WTC11 (cell line): ENCODE measurements at regions not wholly inside any gene's neighbourhood (a gene's known extent, or its start where the extent isn't known, plus 50 kb on each side); places are given as distances from the start of the nearest gene placed in this dataset.

Source experiments
- ATAC-seq: fragments of 200-7000 bp; cut with Tn5 transposase; 2 replicates; pipeline ENCODE4 v1.10.0; 2021; ENCODE audit warnings: mild to moderate bottlenecking, moderate library complexity
- CTCF ChIA-PET: fragments of 300-600 bp; sonication (Branson Sonifier 250); formaldehyde crosslinking; loops from one replicate; lab custom pipeline; 2021; ENCODE audit warnings: antibody characterized with exemption; lab: Charles Lee
- POLR2A ChIA-PET: fragments of 350-600 bp; sonication (Branson Sonifier 250); formaldehyde crosslinking; loops from one replicate; lab custom pipeline; 2021; ENCODE audit warnings: antibody characterized with exemption; lab: Charles Lee
- DNase-seq: peaks from one replicate; pipeline ENCODE4 v3.0.0; 2021; ENCODE audit warnings: low spot score
- H3K27ac Mint-ChIP-seq: 2 replicates; pipeline ENCODE4 v1.8.0; 2021; ENCODE audit warnings: mixed read lengths
- H3K27me3 Mint-ChIP-seq: 2 replicates; pipeline ENCODE4 v1.8.0; 2021; ENCODE audit warnings: low read depth, mild to moderate bottlenecking, moderate library complexity, mixed read lengths
- H3K36me3 Mint-ChIP-seq: 2 replicates; pipeline ENCODE4 v1.8.0; 2021; ENCODE audit warnings: mixed read lengths
- H3K4me1 Mint-ChIP-seq: 2 replicates; pipeline ENCODE4 v1.8.0; 2022; ENCODE audit warnings: mixed read lengths
- H3K4me3 Mint-ChIP-seq: 2 replicates; pipeline ENCODE4 v1.8.0; 2021; ENCODE audit warnings: mild to moderate bottlenecking, moderate library complexity, mixed read lengths
- H3K9me3 Mint-ChIP-seq: 2 replicates; pipeline ENCODE4 v1.8.0; 2021; ENCODE audit warnings: mixed read lengths
- AFF4 ChIP-seq: sonication (generic); formaldehyde crosslinking; IDR thresholded peaks from 2 replicates; pipeline ENCODE4 v1.8.1; 2023; ENCODE audit warnings: mild to moderate bottlenecking, missing genetic modification reagents, borderline replicate concordance
- CTCF ChIP-seq: fragments of 200-600 bp; IDR thresholded peaks from 2 replicates; pipeline ENCODE4 v1.8.0; 2022; ENCODE audit warnings: antibody characterized with exemption
- ELF4 ChIP-seq: sonication (generic); formaldehyde crosslinking; IDR thresholded peaks from 2 replicates; pipeline ENCODE4 v1.8.1; 2022; ENCODE audit warnings: low read depth, mild to moderate bottlenecking, moderate library complexity, missing genetic modification reagents
- ESRRA ChIP-seq: sonication (generic); formaldehyde crosslinking; IDR thresholded peaks from 2 replicates; pipeline ENCODE4 v1.8.1; 2022; ENCODE audit warnings: mild to moderate bottlenecking, missing genetic modification reagents, borderline replicate concordance
- FOXJ3 ChIP-seq: sonication (generic); formaldehyde crosslinking; IDR thresholded peaks from 2 replicates; pipeline ENCODE4 v1.9.0; 2021; ENCODE audit warnings: missing genetic modification reagents, mild to moderate bottlenecking, borderline replicate concordance
- FOXK1 ChIP-seq: sonication (generic); formaldehyde crosslinking; IDR thresholded peaks from 2 replicates; pipeline ENCODE4 v1.8.0; 2022; ENCODE audit warnings: mild to moderate bottlenecking, moderate library complexity, missing genetic modification reagents
- JAZF1 ChIP-seq: fragments of 250-450 bp; sonication (Bioruptor Pico); IDR thresholded peaks from 2 replicates; pipeline ENCODE4 v1.9.0; 2021; ENCODE audit warnings: moderate library complexity, mild to moderate bottlenecking, inconsistent platforms
- MLX ChIP-seq: sonication (generic); formaldehyde crosslinking; IDR thresholded peaks from 2 replicates; pipeline ENCODE4 v1.8.1; 2023; ENCODE audit warnings: mild to moderate bottlenecking, missing genetic modification reagents, moderate library complexity
- NR2C2 ChIP-seq: sonication (generic); formaldehyde crosslinking; IDR thresholded peaks from 2 replicates; pipeline ENCODE4 v1.8.0; 2022; ENCODE audit warnings: mild to moderate bottlenecking, missing genetic modification reagents
- NR3C1 ChIP-seq: sonication (generic); formaldehyde crosslinking; conservative IDR thresholded peaks from 2 replicates; pipeline ENCODE4 v1.8.1; 2023; ENCODE audit warnings: low read depth, mild to moderate bottlenecking, missing genetic modification reagents
- PREB ChIP-seq: sonication (generic); formaldehyde crosslinking; IDR thresholded peaks from 2 replicates; pipeline ENCODE4 v1.8.1; 2022; ENCODE audit warnings: mild to moderate bottlenecking, missing genetic modification reagents, moderate library complexity, borderline replicate concordance
- SMAD3 ChIP-seq: sonication (generic); formaldehyde crosslinking; IDR thresholded peaks from 2 replicates; pipeline ENCODE4 v1.8.0; 2022; ENCODE audit warnings: missing genetic modification reagents, mild to moderate bottlenecking, borderline replicate concordance
- TCF7 ChIP-seq: sonication (generic); formaldehyde crosslinking; IDR thresholded peaks from 2 replicates; pipeline ENCODE4 v1.8.0; 2022; ENCODE audit warnings: mild to moderate bottlenecking, low read depth, missing genetic modification reagents, moderate library complexity
- ZNF121 ChIP-seq: sonication (generic); formaldehyde crosslinking; IDR thresholded peaks from 2 replicates; pipeline ENCODE4 v1.8.0; 2023; ENCODE audit warnings: missing genetic modification reagents
- ZNF281 ChIP-seq: sonication (generic); formaldehyde crosslinking; IDR thresholded peaks from 2 replicates; pipeline ENCODE4 v1.8.0; 2023; ENCODE audit warnings: mild to moderate bottlenecking, missing genetic modification reagents
- ZNF423 ChIP-seq: fragments of 250-450 bp; sonication (Bioruptor Pico); IDR thresholded peaks from 2 replicates; pipeline ENCODE4 v2.1.2; 2022; ENCODE audit warnings: mild to moderate bottlenecking, moderate library complexity
- TF ChIP-seq, protein P1 (sequence below): sonication (generic); formaldehyde crosslinking; IDR thresholded peaks from 2 replicates; pipeline ENCODE4 v1.8.1; 2022; ENCODE audit warnings: low read depth, mild to moderate bottlenecking, moderate library complexity, missing genetic modification reagents, borderline replicate concordance
- TF ChIP-seq, protein P2 (sequence below): fragments of 250-450 bp; sonication (Bioruptor Pico); IDR thresholded peaks from 2 replicates; pipeline ENCODE4 v1.9.0; 2021; ENCODE audit warnings: mild to moderate bottlenecking
- TF ChIP-seq, protein P3 (sequence below): sonication (generic); formaldehyde crosslinking; IDR thresholded peaks from 2 replicates; pipeline ENCODE4 v1.8.1; 2023; ENCODE audit warnings: mild to moderate bottlenecking, missing genetic modification reagents, moderate library complexity

DNA sequence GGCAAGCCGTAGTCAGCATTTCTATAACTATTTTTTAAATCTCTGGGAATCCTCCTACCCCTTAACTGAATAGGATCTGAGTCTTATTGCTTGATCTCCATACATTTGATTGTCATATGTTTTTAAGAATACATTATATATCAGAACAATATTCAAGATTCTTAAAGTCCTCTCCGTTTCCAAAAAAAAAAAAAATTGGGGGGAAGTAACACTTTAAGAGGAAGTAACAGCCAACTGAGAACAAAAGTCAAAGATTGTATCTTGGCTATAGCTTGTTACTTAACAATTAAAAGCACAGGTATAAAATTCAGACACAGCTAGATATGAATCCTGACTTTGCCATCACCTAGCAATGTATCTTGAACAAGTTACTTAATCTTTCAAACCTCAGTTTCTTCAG is 169.9 kb upstream of the ADO start:
- POLR2A ChIA-PET: no interaction called here
- CTCF ChIA-PET: no interaction called here
- TF ChIP-seq, protein P1, sequence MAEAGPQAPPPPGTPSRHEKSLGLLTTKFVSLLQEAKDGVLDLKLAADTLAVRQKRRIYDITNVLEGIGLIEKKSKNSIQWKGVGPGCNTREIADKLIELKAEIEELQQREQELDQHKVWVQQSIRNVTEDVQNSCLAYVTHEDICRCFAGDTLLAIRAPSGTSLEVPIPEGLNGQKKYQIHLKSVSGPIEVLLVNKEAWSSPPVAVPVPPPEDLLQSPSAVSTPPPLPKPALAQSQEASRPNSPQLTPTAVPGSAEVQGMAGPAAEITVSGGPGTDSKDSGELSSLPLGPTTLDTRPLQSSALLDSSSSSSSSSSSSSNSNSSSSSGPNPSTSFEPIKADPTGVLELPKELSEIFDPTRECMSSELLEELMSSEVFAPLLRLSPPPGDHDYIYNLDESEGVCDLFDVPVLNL (CRISPR knock-in tag): no peak
- TF ChIP-seq, protein P2, sequence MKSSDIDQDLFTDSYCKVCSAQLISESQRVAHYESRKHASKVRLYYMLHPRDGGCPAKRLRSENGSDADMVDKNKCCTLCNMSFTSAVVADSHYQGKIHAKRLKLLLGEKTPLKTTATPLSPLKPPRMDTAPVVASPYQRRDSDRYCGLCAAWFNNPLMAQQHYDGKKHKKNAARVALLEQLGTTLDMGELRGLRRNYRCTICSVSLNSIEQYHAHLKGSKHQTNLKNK: no peak
- TF ChIP-seq ZNF281: no peak
- no peak for TF ChIP-seq TCF7 (CRISPR knock-in tag)
- no peak for TF ChIP-seq MLX (CRISPR knock-in tag)
- no peak for TF ChIP-seq ZNF121 (CRISPR knock-in tag)
- TF ChIP-seq FOXJ3 (CRISPR knock-in tag): no peak
- TF ChIP-seq JAZF1: no peak
- TF ChIP-seq NR3C1 (CRISPR knock-in tag): no peak
- no peak for TF ChIP-seq CTCF
- TF ChIP-seq ELF4 (CRISPR knock-in tag): no peak
- TF ChIP-seq, all 79 proteins: peak for 0
- Mint-ChIP-seq H3K27me3 (no peaks in the 10 kb centered on the region), H3K9me3 (peaks cover 3% of the 10 kb centered on the region; the same call in 1 of the 2 replicates), H3K36me3 (no peaks in the 10 kb centered on the region; the same call in 1 of the 2 replicates), H3K27ac (no peak overlapping the region), H3K4me1 (0 out of 2 replicates have a peak, but pooled peaks cover 3% of the 10 kb centered on the region), H3K4me3 (no peak overlapping the region)
- DNase-seq: no peak
- ATAC-seq: no peak

GRCh38 chr10:62635127-62635526 is 169.4 kb upstream of the ADO start:
- no peak overlapping the region for H3K4me3 Mint-ChIP-seq
- H3K36me3 Mint-ChIP-seq: no peaks in the 10 kb centered on the region; the same call in 1 of the 2 replicates
- CTCF ChIA-PET: no interaction called here
- H3K27me3 Mint-ChIP-seq: no peaks in the 10 kb centered on the region
- no peak overlapping the region for H3K27ac Mint-ChIP-seq
- peaks cover 3% of the 10 kb centered on the region; the same call in 1 of the 2 replicates for H3K9me3 Mint-ChIP-seq
- no peak for ATAC-seq
- DNase-seq: no peak
- POLR2A ChIA-PET: no interaction called here
- H3K4me1 Mint-ChIP-seq: 0 out of 2 replicates have a peak, but pooled peaks cover 3% of the 10 kb centered on the region
- no peak for TF ChIP-seq SMAD3
- no peak for TF ChIP-seq ZNF423 (CRISPR knock-in tag)
- TF ChIP-seq, protein P2: no peak
- no peak for TF ChIP-seq ESRRA
- TF ChIP-seq, protein P3, sequence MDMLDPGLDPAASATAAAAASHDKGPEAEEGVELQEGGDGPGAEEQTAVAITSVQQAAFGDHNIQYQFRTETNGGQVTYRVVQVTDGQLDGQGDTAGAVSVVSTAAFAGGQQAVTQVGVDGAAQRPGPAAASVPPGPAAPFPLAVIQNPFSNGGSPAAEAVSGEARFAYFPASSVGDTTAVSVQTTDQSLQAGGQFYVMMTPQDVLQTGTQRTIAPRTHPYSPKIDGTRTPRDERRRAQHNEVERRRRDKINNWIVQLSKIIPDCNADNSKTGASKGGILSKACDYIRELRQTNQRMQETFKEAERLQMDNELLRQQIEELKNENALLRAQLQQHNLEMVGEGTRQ: no peak
- no peak for TF ChIP-seq PREB (CRISPR knock-in tag)
- no peak for TF ChIP-seq AFF4 (CRISPR knock-in tag)
- TF ChIP-seq NR2C2 (CRISPR knock-in tag): no peak
- no peak for TF ChIP-seq FOXK1 (CRISPR knock-in tag)
